CD14-positive monocyte (primary cell): ENCODE measurements at regions not wholly inside any gene's neighbourhood (a gene's known extent, or its start where the extent isn't known, plus 50 kb on each side); places are given as distances from the start of the nearest gene placed in this dataset.

ENCODE experiments used
- DNase-seq, 3 donors: peaks; one replicate each; pipeline ENCODE4 v3.0.0-alpha.2; 2011 to 2022
- H2AFZ ChIP-seq: 2 replicates; pipeline ENCODE4 v1.6.0; 2012; ENCODE audit warnings: mild to moderate bottlenecking, low read depth, low read length, inconsistent platforms; ENCODE audit not compliant: insufficient read depth, poor library complexity, severe bottlenecking
- H3K27ac ChIP-seq, 2 donors: 1 replicate in 1 of 2; 2 replicates in 1 of 2; pipeline ENCODE4 v1.5.1; 2012 to 2013; ENCODE audit warnings: low read length in 2 of 2, control low read depth in 1 of 2, inconsistent platforms in 1 of 2, low read depth in 1 of 2, mild to moderate bottlenecking in 1 of 2
- H3K27me3 ChIP-seq, 2 donors: one replicate each; pipeline versions ENCODE4 v1.6.0 to v1.6.1; 2011 to 2013; ENCODE audit warnings: low read length in 2 of 2; ENCODE audit not compliant: control insufficient read depth in 2 of 2, insufficient read depth in 2 of 2
- H3K36me3 ChIP-seq, 2 donors: replicated peaks in 1 of 2; 1 replicate in 1 of 2; 2 replicates in 1 of 2; pipeline versions ENCODE4 v1.5.1 to v1.6.1; 2012 to 2013; ENCODE audit warnings: low read length in 2 of 2, control low read depth in 1 of 2, inconsistent platforms in 1 of 2, mild to moderate bottlenecking in 1 of 2; ENCODE audit not compliant: insufficient read depth in 2 of 2, control insufficient read depth in 1 of 2
- H3K4me1 ChIP-seq, 2 donors: 1 replicate in 1 of 2; 2 replicates in 1 of 2; pipeline versions ENCODE4 v1.5.1 to v1.6.1; 2012 to 2013; ENCODE audit warnings: low read length in 2 of 2, control low read depth in 1 of 2, inconsistent platforms in 1 of 2, mild to moderate bottlenecking in 1 of 2, moderate library complexity in 1 of 2; ENCODE audit not compliant: insufficient read depth in 2 of 2, control insufficient read depth in 1 of 2
- H3K4me2 ChIP-seq: replicated peaks from 2 replicates; pipeline ENCODE3; 2012; ENCODE audit warnings: low read length, moderate library complexity, mild to moderate bottlenecking; ENCODE audit not compliant: poor library complexity, severe bottlenecking; ENCODE audit errors: extremely low read depth
- H3K4me3 ChIP-seq, 3 experiments: fragments of 200-600 bp in 1 of 3; sonication (generic) in 1 of 3; replicated peaks in 1 of 3; 1 replicate in 2 of 3; 2 replicates in 1 of 3; pipeline ENCODE4 v1.5.1; 2011 to 2013; ENCODE audit warnings: low read length in 3 of 3, mild to moderate bottlenecking in 3 of 3, control low read depth in 2 of 3, low read depth in 2 of 3, inconsistent platforms in 1 of 3, moderate library complexity in 1 of 3
- H3K79me2 ChIP-seq: 2 replicates; pipeline ENCODE4 v1.6.0; 2012; ENCODE audit warnings: mild to moderate bottlenecking, control low read depth, inconsistent platforms, low read length, moderate library complexity; ENCODE audit not compliant: insufficient read depth
- H3K9ac ChIP-seq: 2 replicates; pipeline ENCODE4 v1.6.0; 2017; ENCODE audit warnings: low read length, mild to moderate bottlenecking; ENCODE audit not compliant: insufficient read depth, poor library complexity, severe bottlenecking
- H3K9me3 ChIP-seq, 2 donors: replicated peaks in 1 of 2; 1 replicate in 1 of 2; 2 replicates in 1 of 2; pipeline versions ENCODE4 v1.5.1 to v1.6.1; 2012 to 2013; ENCODE audit warnings: low read length in 2 of 2, control low read depth in 1 of 2; ENCODE audit not compliant: control insufficient read depth in 1 of 2, insufficient read depth in 1 of 2
- H4K20me1 ChIP-seq: 2 replicates; pipeline ENCODE4 v1.6.0; 2012; ENCODE audit warnings: mild to moderate bottlenecking, low read length, control low read depth, moderate library complexity; ENCODE audit not compliant: insufficient read depth
- H3K27ac Mint-ChIP-seq, 7 donors: one replicate each; pipeline ENCODE4 v1.8.0; 2020; ENCODE audit warnings: mild to moderate bottlenecking in 7 of 7, mixed read lengths in 7 of 7, moderate library complexity in 6 of 7, inconsistent platforms in 2 of 7
- H3K27me3 Mint-ChIP-seq, 3 donors: one replicate each; pipeline ENCODE4 v1.8.0; 2021 to 2022; ENCODE audit warnings: low read depth in 3 of 3, mild to moderate bottlenecking in 3 of 3, mixed read lengths in 3 of 3, moderate library complexity in 3 of 3, inconsistent platforms in 1 of 3
- H3K36me3 Mint-ChIP-seq, 2 donors: one replicate each; pipeline ENCODE4 v1.8.0; 2020; ENCODE audit warnings: mixed read lengths in 2 of 2, inconsistent platforms in 1 of 2, mild to moderate bottlenecking in 1 of 2
- H3K4me1 Mint-ChIP-seq: one replicate; pipeline ENCODE4 v1.8.0; 2020; ENCODE audit warnings: mild to moderate bottlenecking, mixed read lengths
- H3K4me3 Mint-ChIP-seq, 2 donors: one replicate each; pipeline ENCODE4 v1.8.0; 2020; ENCODE audit warnings: mild to moderate bottlenecking in 2 of 2, mixed read lengths in 2 of 2, moderate library complexity in 1 of 2
- H3K9me3 Mint-ChIP-seq, 7 donors: one replicate each; pipeline ENCODE4 v1.8.0; 2020 to 2022; ENCODE audit warnings: mixed read lengths in 7 of 7, mild to moderate bottlenecking in 6 of 7, moderate library complexity in 6 of 7, inconsistent platforms in 2 of 7
- WGBS: methylation state at CpG from one replicate; pipeline ENCODE4 v1.1.5; 2013; ENCODE audit warnings: missing lambda C conversion rate; ENCODE audit not compliant: insufficient coverage; 5-methylcytosine and 5-hydroxymethylcytosine counted together
- intact Hi-C, 2 donors: fragments of 100-400 bp; cut with micrococcal nuclease; formaldehyde crosslinking; loops; one replicate each; pipeline versions ENCODE4 v1.15.0 to v1.15.1; 2023
- TF ChIP-seq, protein P1 (sequence below): fragments of 200-600 bp; IDR thresholded peaks from one replicate; pipeline ENCODE4 v1.8.0; 2022; ENCODE audit warnings: antibody characterized with exemption, mild to moderate bottlenecking

DNA sequence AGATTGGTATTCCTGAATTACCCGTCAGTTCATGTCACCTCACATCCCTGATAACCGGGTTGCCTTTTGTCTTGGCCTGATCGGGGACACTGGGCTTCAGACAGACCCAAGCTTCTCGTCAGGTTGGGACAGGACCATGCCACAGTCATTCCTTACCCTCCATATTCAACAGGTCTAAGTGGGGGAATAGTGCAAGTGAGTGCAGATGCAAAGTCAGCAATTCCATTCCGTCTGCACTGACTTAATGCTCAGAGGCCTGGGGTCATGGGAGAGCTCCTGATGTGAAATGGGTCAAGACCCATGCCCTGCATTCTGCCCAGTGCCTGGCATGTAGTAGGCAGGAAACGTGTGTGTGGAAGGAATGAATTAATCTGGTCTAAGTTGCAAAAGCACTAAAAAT lies 95.4 kb upstream of the PITRM1 start:
- intact Hi-C loops, result no loop called here
- Mint-ChIP-seq H3K4me1 (peaks cover 7% of the 10 kb centered on the region), H3K36me3 (no peaks in the 10 kb centered on the region), H3K9me3 (peaks cover 0 to 4% (median 0%) of the 10 kb centered on the region in 7 donors), H3K27ac (no peak overlapping the region), H3K27me3 (peaks cover 2 to 8% (median 4%) of the 10 kb centered on the region in 3 donors), H3K4me3 (no peak overlapping the region)
- no peak for DNase-seq
- H3K27ac ChIP-seq, result no peak overlapping the region
- no peak overlapping the region for H3K4me2 ChIP-seq
- no peaks in the 10 kb centered on the region for H3K9me3 ChIP-seq
- no peaks in the 10 kb centered on the region for H3K27me3 ChIP-seq
- no peaks in the 10 kb centered on the region for H4K20me1 ChIP-seq
- TF ChIP-seq, protein P1, sequence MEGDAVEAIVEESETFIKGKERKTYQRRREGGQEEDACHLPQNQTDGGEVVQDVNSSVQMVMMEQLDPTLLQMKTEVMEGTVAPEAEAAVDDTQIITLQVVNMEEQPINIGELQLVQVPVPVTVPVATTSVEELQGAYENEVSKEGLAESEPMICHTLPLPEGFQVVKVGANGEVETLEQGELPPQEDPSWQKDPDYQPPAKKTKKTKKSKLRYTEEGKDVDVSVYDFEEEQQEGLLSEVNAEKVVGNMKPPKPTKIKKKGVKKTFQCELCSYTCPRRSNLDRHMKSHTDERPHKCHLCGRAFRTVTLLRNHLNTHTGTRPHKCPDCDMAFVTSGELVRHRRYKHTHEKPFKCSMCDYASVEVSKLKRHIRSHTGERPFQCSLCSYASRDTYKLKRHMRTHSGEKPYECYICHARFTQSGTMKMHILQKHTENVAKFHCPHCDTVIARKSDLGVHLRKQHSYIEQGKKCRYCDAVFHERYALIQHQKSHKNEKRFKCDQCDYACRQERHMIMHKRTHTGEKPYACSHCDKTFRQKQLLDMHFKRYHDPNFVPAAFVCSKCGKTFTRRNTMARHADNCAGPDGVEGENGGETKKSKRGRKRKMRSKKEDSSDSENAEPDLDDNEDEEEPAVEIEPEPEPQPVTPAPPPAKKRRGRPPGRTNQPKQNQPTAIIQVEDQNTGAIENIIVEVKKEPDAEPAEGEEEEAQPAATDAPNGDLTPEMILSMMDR, result no peak
- 95% methylated on average over 4 of the region's 6 CpGs for WGBS
- H3K4me1 ChIP-seq, result peaks cover 5 to 6% of the 10 kb centered on the region in 2 donors
- H3K36me3 ChIP-seq, result no peaks in the 10 kb centered on the region
- no peak overlapping the region for H2AFZ ChIP-seq
- no peak overlapping the region for H3K4me3 ChIP-seq
- no peak overlapping the region for H3K9ac ChIP-seq
- H3K79me2 ChIP-seq, result no peaks in the 10 kb centered on the region

DNA sequence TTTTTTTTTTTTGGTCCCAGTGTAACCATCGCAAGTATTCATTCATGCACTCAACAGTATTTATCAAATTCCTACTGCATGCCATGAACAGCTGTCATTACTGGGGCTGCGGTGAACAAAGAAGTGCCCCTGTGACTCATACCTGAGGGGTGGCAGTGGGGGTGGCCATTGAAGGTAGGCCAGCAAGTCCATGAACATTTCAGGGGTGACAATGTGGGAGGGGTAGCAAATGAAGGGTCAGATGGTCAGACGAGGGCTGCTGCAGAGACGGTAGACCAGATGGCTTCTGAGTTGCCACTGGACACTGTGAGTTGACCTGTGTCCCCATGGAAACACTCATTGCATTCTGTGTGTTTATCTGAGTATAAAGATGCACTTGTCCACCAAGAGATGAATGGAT lies 92.5 kb upstream of the PITRM1 start:
- H3K4me3 Mint-ChIP-seq, result no peak overlapping the region
- Histone ChIP-seq H2AFZ (no peak overlapping the region), H3K9me3 (no peaks in the 10 kb centered on the region), H3K27ac (no peak overlapping the region), H3K27me3 (no peaks in the 10 kb centered on the region), H3K9ac (no peak overlapping the region), H3K36me3 (no peaks in the 10 kb centered on the region), H4K20me1 (no peaks in the 10 kb centered on the region), H3K4me3 (no peak overlapping the region), H3K4me2 (no peak overlapping the region), H3K79me2 (no peaks in the 10 kb centered on the region), H3K4me1 (peaks cover 5 to 6% of the 10 kb centered on the region in 2 donors)
- WGBS, result 97% methylated on average over 3 of the region's 4 CpGs
- H3K27ac Mint-ChIP-seq, result no peak overlapping the region
- peaks cover 7% of the 10 kb centered on the region for H3K4me1 Mint-ChIP-seq
- no peak for DNase-seq
- H3K27me3 Mint-ChIP-seq, result peaks cover 2 to 4% (median 2%) of the 10 kb centered on the region in 3 donors
- TF ChIP-seq, protein P1, result no peak
- no peaks in the 10 kb centered on the region for H3K36me3 Mint-ChIP-seq
- H3K9me3 Mint-ChIP-seq, result peaks cover 0 to 2% (median 0%) of the 10 kb centered on the region in 7 donors
- intact Hi-C loops, result no loop called here
